CD14-positive monocyte (primary cell): ENCODE measurements at regions not wholly inside any gene's neighbourhood (a gene's known extent, or its start where the extent isn't known, plus 50 kb on each side); places are given as distances from the start of the nearest gene placed in this dataset.

ENCODE experiments used
- DNase-seq, 3 donors: peaks; one replicate each; pipeline ENCODE4 v3.0.0-alpha.2; 2011 to 2022
- H2AFZ ChIP-seq: 2 replicates; pipeline ENCODE4 v1.6.0; 2012; ENCODE audit warnings: mild to moderate bottlenecking, low read depth, low read length, inconsistent platforms; ENCODE audit not compliant: insufficient read depth, poor library complexity, severe bottlenecking
- H3K27ac ChIP-seq, 2 donors: 1 replicate in 1 of 2; 2 replicates in 1 of 2; pipeline ENCODE4 v1.5.1; 2012 to 2013; ENCODE audit warnings: low read length in 2 of 2, control low read depth in 1 of 2, inconsistent platforms in 1 of 2, low read depth in 1 of 2, mild to moderate bottlenecking in 1 of 2
- H3K27me3 ChIP-seq, 2 donors: one replicate each; pipeline versions ENCODE4 v1.6.0 to v1.6.1; 2011 to 2013; ENCODE audit warnings: low read length in 2 of 2; ENCODE audit not compliant: control insufficient read depth in 2 of 2, insufficient read depth in 2 of 2
- H3K36me3 ChIP-seq, 2 donors: replicated peaks in 1 of 2; 1 replicate in 1 of 2; 2 replicates in 1 of 2; pipeline versions ENCODE4 v1.5.1 to v1.6.1; 2012 to 2013; ENCODE audit warnings: low read length in 2 of 2, control low read depth in 1 of 2, inconsistent platforms in 1 of 2, mild to moderate bottlenecking in 1 of 2; ENCODE audit not compliant: insufficient read depth in 2 of 2, control insufficient read depth in 1 of 2
- H3K4me1 ChIP-seq, 2 donors: 1 replicate in 1 of 2; 2 replicates in 1 of 2; pipeline versions ENCODE4 v1.5.1 to v1.6.1; 2012 to 2013; ENCODE audit warnings: low read length in 2 of 2, control low read depth in 1 of 2, inconsistent platforms in 1 of 2, mild to moderate bottlenecking in 1 of 2, moderate library complexity in 1 of 2; ENCODE audit not compliant: insufficient read depth in 2 of 2, control insufficient read depth in 1 of 2
- H3K4me2 ChIP-seq: replicated peaks from 2 replicates; pipeline ENCODE3; 2012; ENCODE audit warnings: low read length, moderate library complexity, mild to moderate bottlenecking; ENCODE audit not compliant: poor library complexity, severe bottlenecking; ENCODE audit errors: extremely low read depth
- H3K4me3 ChIP-seq, 3 experiments: fragments of 200-600 bp in 1 of 3; sonication (generic) in 1 of 3; replicated peaks in 1 of 3; 1 replicate in 2 of 3; 2 replicates in 1 of 3; pipeline ENCODE4 v1.5.1; 2011 to 2013; ENCODE audit warnings: low read length in 3 of 3, mild to moderate bottlenecking in 3 of 3, control low read depth in 2 of 3, low read depth in 2 of 3, inconsistent platforms in 1 of 3, moderate library complexity in 1 of 3
- H3K79me2 ChIP-seq: 2 replicates; pipeline ENCODE4 v1.6.0; 2012; ENCODE audit warnings: mild to moderate bottlenecking, control low read depth, inconsistent platforms, low read length, moderate library complexity; ENCODE audit not compliant: insufficient read depth
- H3K9ac ChIP-seq: 2 replicates; pipeline ENCODE4 v1.6.0; 2017; ENCODE audit warnings: low read length, mild to moderate bottlenecking; ENCODE audit not compliant: insufficient read depth, poor library complexity, severe bottlenecking
- H3K9me3 ChIP-seq, 2 donors: replicated peaks in 1 of 2; 1 replicate in 1 of 2; 2 replicates in 1 of 2; pipeline versions ENCODE4 v1.5.1 to v1.6.1; 2012 to 2013; ENCODE audit warnings: low read length in 2 of 2, control low read depth in 1 of 2; ENCODE audit not compliant: control insufficient read depth in 1 of 2, insufficient read depth in 1 of 2
- H4K20me1 ChIP-seq: 2 replicates; pipeline ENCODE4 v1.6.0; 2012; ENCODE audit warnings: mild to moderate bottlenecking, low read length, control low read depth, moderate library complexity; ENCODE audit not compliant: insufficient read depth
- H3K27ac Mint-ChIP-seq, 7 donors: one replicate each; pipeline ENCODE4 v1.8.0; 2020; ENCODE audit warnings: mild to moderate bottlenecking in 7 of 7, mixed read lengths in 7 of 7, moderate library complexity in 6 of 7, inconsistent platforms in 2 of 7
- H3K27me3 Mint-ChIP-seq, 3 donors: one replicate each; pipeline ENCODE4 v1.8.0; 2021 to 2022; ENCODE audit warnings: low read depth in 3 of 3, mild to moderate bottlenecking in 3 of 3, mixed read lengths in 3 of 3, moderate library complexity in 3 of 3, inconsistent platforms in 1 of 3
- H3K36me3 Mint-ChIP-seq, 2 donors: one replicate each; pipeline ENCODE4 v1.8.0; 2020; ENCODE audit warnings: mixed read lengths in 2 of 2, inconsistent platforms in 1 of 2, mild to moderate bottlenecking in 1 of 2
- H3K4me1 Mint-ChIP-seq: one replicate; pipeline ENCODE4 v1.8.0; 2020; ENCODE audit warnings: mild to moderate bottlenecking, mixed read lengths
- H3K4me3 Mint-ChIP-seq, 2 donors: one replicate each; pipeline ENCODE4 v1.8.0; 2020; ENCODE audit warnings: mild to moderate bottlenecking in 2 of 2, mixed read lengths in 2 of 2, moderate library complexity in 1 of 2
- H3K9me3 Mint-ChIP-seq, 7 donors: one replicate each; pipeline ENCODE4 v1.8.0; 2020 to 2022; ENCODE audit warnings: mixed read lengths in 7 of 7, mild to moderate bottlenecking in 6 of 7, moderate library complexity in 6 of 7, inconsistent platforms in 2 of 7
- WGBS: methylation state at CpG from one replicate; pipeline ENCODE4 v1.1.5; 2013; ENCODE audit warnings: missing lambda C conversion rate; ENCODE audit not compliant: insufficient coverage; 5-methylcytosine and 5-hydroxymethylcytosine counted together
- intact Hi-C, 2 donors: fragments of 100-400 bp; cut with micrococcal nuclease; formaldehyde crosslinking; loops; one replicate each; pipeline versions ENCODE4 v1.15.0 to v1.15.1; 2023
- TF ChIP-seq, protein P1 (sequence below): fragments of 200-600 bp; IDR thresholded peaks from one replicate; pipeline ENCODE4 v1.8.0; 2022; ENCODE audit warnings: antibody characterized with exemption, mild to moderate bottlenecking

DNA sequence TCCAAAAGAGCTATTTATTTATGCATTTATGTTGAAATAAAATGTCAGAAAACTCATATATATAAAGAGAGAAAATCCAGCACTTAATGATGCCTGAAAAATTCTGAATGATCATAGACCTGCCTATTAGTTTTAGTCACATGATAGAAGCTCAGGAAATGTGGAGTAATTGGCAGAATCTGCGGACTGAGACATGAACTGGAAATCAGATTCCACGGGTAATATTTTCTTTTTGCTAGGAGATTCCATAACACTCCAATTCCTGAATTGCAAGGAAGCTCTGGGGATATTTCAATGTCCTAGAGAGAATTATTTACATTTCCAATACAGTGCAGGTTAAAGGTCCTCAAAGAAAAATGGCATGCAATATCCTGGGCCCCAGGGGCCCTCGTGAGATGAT, 778.8 kb downstream of the SEMA5A start:
- Mint-ChIP-seq H3K36me3 (no peaks in the 10 kb centered on the region), H3K27ac (no peak overlapping the region), H3K4me1 (no peaks in the 10 kb centered on the region), H3K9me3 (peaks cover 0 to 2% (median 0%) of the 10 kb centered on the region in 7 donors), H3K27me3 (peaks cover 0 to 2% (median 0%) of the 10 kb centered on the region in 3 donors), H3K4me3 (no peak overlapping the region)
- WGBS = no CpG with 5 or more reads among the region's 3 CpGs
- Histone ChIP-seq H3K36me3 (no peaks in the 10 kb centered on the region), H3K9me3 (no peaks in the 10 kb centered on the region), H2AFZ (no peak overlapping the region), H3K27me3 (no peaks in the 10 kb centered on the region), H3K27ac (no peak overlapping the region), H3K4me1 (no peaks in the 10 kb centered on the region), H3K4me3 (no peak overlapping the region), H4K20me1 (no peaks in the 10 kb centered on the region), H3K9ac (no peak overlapping the region), H3K79me2 (no peaks in the 10 kb centered on the region), H3K4me2 (no peak overlapping the region)
- TF ChIP-seq, protein P1, sequence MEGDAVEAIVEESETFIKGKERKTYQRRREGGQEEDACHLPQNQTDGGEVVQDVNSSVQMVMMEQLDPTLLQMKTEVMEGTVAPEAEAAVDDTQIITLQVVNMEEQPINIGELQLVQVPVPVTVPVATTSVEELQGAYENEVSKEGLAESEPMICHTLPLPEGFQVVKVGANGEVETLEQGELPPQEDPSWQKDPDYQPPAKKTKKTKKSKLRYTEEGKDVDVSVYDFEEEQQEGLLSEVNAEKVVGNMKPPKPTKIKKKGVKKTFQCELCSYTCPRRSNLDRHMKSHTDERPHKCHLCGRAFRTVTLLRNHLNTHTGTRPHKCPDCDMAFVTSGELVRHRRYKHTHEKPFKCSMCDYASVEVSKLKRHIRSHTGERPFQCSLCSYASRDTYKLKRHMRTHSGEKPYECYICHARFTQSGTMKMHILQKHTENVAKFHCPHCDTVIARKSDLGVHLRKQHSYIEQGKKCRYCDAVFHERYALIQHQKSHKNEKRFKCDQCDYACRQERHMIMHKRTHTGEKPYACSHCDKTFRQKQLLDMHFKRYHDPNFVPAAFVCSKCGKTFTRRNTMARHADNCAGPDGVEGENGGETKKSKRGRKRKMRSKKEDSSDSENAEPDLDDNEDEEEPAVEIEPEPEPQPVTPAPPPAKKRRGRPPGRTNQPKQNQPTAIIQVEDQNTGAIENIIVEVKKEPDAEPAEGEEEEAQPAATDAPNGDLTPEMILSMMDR = no peak
- intact Hi-C loops = no loop called here
- no peak for DNase-seq

DNA sequence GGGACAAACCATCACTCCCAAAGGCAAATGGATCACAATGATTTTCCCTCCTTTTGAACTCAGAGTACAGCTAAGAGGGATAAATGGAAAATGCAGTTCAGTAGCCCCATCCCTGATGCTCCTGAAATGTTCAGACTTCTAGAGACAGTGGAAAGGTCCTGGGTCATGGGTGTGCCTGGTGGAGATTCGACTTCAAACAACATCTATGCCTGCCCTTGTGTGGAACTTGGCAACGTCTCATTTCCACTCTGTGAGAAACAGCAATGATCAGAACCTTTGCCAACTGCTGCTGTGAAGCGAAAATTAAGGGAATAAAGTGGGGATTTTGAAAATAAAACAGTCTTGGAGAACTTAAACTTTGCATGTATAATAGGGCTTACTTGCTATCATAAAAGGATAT, 778.1 kb downstream of the SEMA5A start:
- 90% methylated on average over 2 of the region's 3 CpGs for WGBS

More for the DNA sequence above, 778.1 kb downstream of the SEMA5A start:
- H3K9me3 ChIP-seq = no peaks in the 10 kb centered on the region
- no peaks in the 10 kb centered on the region for H4K20me1 ChIP-seq
- H2AFZ ChIP-seq = no peak overlapping the region
- H3K27me3 ChIP-seq = no peaks in the 10 kb centered on the region
- no peak overlapping the region for H3K27ac ChIP-seq
- no peaks in the 10 kb centered on the region for H3K27me3 Mint-ChIP-seq
- no peak overlapping the region for H3K27ac Mint-ChIP-seq
- H3K9ac ChIP-seq = no peak overlapping the region
- H3K4me3 ChIP-seq = no peak overlapping the region
- intact Hi-C loops = no loop called here
- TF ChIP-seq, protein P1 = no peak
- H3K4me1 ChIP-seq = no peaks in the 10 kb centered on the region
- H3K79me2 ChIP-seq = no peaks in the 10 kb centered on the region
- H3K9me3 Mint-ChIP-seq = peaks cover 0 to 2% (median 0%) of the 10 kb centered on the region in 7 donors
- DNase-seq = no peak
- no peaks in the 10 kb centered on the region for H3K4me1 Mint-ChIP-seq
- H3K4me3 Mint-ChIP-seq = no peak overlapping the region
- no peaks in the 10 kb centered on the region for H3K36me3 Mint-ChIP-seq
- H3K4me2 ChIP-seq = no peak overlapping the region
- no peaks in the 10 kb centered on the region for H3K36me3 ChIP-seq
